ENCODE measurements at regions not wholly inside any gene's neighbourhood (a gene's known extent, or its start where the extent isn't known, plus 50 kb on each side); places are given as distances from the start of the nearest gene placed in this dataset.

DNA sequence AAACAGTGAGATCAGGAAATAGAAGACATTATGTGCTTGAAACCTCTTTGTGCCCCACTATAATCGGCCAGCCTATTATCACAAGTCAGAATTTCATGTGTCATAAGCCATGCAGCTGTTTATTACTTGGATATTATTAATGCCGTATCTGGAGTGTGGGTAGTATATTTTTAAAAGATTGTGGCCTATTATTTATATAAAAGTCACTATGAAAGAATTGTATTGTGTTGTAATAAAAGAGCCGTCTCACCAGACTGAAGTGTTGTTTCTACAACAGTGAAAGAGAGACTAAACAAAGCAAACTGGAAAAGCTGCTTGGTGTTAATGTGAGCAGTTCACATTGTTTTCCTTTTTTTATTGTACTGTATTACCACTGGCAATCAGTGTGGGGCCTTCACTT, 449.1 kb downstream of the PSAT1 start:
- DNase-seq (ENCODE audit: low spot score) = no peak
- Histone ChIP-seq H3K4me3 (no peak overlapping the region), H3K27ac (no peak overlapping the region)
- TF ChIP-seq, protein P1, sequence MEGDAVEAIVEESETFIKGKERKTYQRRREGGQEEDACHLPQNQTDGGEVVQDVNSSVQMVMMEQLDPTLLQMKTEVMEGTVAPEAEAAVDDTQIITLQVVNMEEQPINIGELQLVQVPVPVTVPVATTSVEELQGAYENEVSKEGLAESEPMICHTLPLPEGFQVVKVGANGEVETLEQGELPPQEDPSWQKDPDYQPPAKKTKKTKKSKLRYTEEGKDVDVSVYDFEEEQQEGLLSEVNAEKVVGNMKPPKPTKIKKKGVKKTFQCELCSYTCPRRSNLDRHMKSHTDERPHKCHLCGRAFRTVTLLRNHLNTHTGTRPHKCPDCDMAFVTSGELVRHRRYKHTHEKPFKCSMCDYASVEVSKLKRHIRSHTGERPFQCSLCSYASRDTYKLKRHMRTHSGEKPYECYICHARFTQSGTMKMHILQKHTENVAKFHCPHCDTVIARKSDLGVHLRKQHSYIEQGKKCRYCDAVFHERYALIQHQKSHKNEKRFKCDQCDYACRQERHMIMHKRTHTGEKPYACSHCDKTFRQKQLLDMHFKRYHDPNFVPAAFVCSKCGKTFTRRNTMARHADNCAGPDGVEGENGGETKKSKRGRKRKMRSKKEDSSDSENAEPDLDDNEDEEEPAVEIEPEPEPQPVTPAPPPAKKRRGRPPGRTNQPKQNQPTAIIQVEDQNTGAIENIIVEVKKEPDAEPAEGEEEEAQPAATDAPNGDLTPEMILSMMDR (IDR thresholded peaks at IDR 0.05) = no peak

DNA sequence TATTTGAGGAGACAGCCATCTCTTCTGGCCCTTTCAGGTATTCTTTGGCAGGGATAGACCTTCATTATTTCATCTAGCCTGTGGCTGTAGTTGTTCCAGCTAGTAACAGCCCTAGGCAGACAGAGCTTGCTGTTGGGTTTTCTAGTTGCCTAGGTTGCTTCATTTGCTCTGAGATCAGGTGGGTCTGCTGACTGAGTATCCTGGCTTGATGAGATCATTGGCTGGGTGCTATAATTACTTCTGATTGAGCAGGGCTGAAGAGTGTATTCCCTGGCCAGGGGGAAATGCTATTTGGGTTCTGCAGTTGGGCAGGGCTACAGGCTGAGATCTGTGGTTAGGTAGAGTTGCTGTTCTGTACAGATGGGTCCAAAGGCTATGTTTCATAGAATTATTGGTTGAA, 456.1 kb downstream of the PSAT1 start:
- no peak overlapping the region for H3K27ac ChIP-seq
- DNase-seq (ENCODE audit: low spot score) = no peak
- TF ChIP-seq, protein P1 (IDR thresholded peaks at IDR 0.05) = no peak
- H3K4me3 ChIP-seq = no peak overlapping the region

DNA sequence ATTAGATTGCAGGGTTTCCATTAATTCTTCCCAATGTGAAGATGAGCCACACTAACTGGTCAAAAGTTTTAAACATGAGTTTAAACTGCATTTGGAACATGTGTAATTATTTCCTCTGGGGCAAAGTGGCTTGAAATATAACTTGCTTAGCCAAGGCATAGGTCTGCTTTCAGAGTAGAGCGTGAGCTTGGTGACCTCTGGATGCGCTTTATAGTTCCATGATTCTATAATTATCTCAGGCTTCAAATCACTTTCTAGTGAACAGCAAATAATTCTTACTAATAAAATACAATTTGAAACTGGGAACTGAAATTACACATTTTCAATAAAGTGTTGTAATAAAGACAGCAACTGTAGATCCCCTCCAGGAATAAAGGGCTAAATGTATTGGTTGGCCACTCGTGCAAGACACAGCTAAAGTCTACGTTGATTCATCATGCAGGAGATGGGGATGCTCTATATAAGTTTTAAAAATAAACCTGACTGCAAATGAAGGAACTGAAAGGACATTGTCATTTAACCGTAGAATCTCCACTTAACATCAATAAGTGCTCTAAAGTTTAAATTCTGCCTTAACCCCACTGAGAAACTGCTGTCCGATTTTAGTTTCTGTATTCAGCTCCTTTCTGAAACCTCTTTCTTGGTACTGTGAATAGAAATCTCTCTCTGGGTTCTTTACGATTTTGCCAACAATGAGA, 460.0 kb downstream of the PSAT1 start:
- no peak for DNase-seq (ENCODE audit: low spot score)
- H3K4me3 ChIP-seq = no peak overlapping the region
- TF ChIP-seq, protein P1 (IDR thresholded peaks at IDR 0.05) = no peak
- no peak overlapping the region for H3K27ac ChIP-seq

DNA sequence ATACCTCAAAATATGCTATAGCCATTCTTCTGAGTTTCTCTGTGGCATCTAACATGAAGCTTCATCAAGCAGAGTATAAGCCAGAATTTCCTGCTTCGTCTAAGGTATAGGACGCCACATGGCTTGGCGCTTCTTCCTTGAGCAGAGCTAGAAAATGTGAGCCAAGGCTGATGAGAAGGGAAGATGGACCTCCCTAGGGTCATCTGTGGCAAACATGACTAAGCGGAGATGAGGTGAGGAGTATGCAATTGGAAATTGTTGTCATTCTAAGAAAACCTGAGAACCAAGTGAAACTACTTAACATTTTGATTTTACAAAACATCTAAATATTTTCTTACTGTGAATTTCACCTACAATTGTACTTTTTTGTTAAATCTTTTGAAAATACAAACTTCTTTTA, 466.5 kb downstream of the PSAT1 start:
- TF ChIP-seq, protein P1 (IDR thresholded peaks at IDR 0.05) = no peak
- no peak overlapping the region for H3K27ac ChIP-seq
- DNase-seq (ENCODE audit: low spot score) = no peak
- no peak overlapping the region for H3K4me3 ChIP-seq

DNA sequence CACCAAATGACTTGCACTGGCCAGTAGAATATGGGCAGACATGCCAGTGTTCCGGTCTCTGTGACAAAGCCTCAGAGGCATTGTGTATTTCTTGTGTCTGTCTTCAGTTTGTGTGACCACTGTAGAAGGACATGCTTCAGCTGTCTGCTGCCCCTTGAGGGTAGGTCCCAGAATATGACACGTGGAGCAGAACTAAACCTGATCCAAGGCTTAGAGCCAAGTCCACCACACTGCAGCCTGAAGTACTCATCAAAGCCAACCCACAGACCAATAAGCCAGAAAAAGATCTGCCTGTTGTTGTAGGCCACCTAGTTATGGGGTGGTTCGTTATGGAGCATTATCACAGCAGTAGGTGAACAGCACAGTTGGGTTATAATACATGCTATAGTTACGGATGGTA, 468.9 kb downstream of the PSAT1 start:
- TF ChIP-seq, protein P1 (IDR thresholded peaks at IDR 0.05) = no peak
- no peak for DNase-seq (ENCODE audit: low spot score)
- no peak overlapping the region for H3K27ac ChIP-seq
- no peak overlapping the region for H3K4me3 ChIP-seq

DNA sequence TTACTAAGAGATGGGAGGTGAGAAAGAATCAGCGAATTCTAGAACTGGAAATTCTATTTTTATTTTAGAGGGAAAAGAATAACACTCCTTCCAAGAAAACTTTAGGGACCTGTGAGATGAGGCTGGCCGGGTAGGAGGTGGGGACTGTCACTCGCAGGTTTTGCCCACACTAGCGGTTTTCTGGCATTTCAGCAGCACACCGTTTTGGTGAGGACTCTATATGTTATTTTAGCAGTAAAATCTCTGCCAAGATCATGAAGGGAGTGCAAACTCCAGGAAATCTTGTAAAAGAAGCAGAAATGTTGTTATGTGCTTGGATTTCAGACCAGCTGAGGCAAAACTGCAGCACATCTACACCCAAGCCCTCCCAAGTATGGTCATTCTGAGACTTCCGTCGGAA, 470.6 kb downstream of the PSAT1 start:
- H3K27ac ChIP-seq = no peak overlapping the region
- TF ChIP-seq, protein P1 (IDR thresholded peaks at IDR 0.05) = no peak
- no peak overlapping the region for H3K4me3 ChIP-seq
- no peak for DNase-seq (ENCODE audit: low spot score)

DNA sequence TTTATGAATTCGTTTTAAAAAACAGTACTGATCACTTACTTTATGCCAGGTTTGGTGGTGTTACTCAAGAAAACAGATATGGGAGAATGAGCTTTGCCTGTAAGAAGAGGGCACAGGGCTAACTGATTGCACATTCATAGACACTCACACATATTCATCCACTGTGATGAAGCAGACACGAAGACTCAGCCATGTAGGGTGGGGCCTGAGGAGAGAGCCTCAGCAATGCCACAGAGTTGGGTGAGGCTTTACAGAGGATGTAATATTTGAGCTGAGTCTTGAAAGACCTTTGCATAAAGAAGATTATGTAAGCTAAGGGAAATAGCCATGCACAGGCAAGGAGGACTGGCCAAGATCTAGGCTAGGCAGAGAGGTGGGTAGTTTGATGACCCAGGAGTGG, 472.8 kb downstream of the PSAT1 start:
- no peak for DNase-seq (ENCODE audit: low spot score)
- no peak overlapping the region for H3K4me3 ChIP-seq
- H3K27ac ChIP-seq = no peak overlapping the region
- TF ChIP-seq, protein P1 (IDR thresholded peaks at IDR 0.05) = no peak

Measured in coronary artery (tissue), 2 donors.